Fibroblast of villous mesenchyme (primary cell): ENCODE measurements at regions not wholly inside any gene's neighbourhood (a gene's known extent, or its start where the extent isn't known, plus 50 kb on each side); places are given as distances from the start of the nearest gene placed in this dataset.

Experiments
- DNase-seq: peaks from one replicate; pipeline ENCODE4 v3.0.0-alpha.2; 2010; ENCODE audit warnings: low read depth
- H3K4me3 ChIP-seq: 2 replicates; pipeline ENCODE4 v1.5.1; 2011; ENCODE audit warnings: low read depth, mild to moderate bottlenecking, low read length
- CTCF ChIP-seq: IDR thresholded peaks from 2 replicates; pipeline ENCODE4 v1.5.1; 2012; ENCODE audit warnings: low read depth, mild to moderate bottlenecking, low read length; ENCODE audit not compliant: insufficient read depth

DNA sequence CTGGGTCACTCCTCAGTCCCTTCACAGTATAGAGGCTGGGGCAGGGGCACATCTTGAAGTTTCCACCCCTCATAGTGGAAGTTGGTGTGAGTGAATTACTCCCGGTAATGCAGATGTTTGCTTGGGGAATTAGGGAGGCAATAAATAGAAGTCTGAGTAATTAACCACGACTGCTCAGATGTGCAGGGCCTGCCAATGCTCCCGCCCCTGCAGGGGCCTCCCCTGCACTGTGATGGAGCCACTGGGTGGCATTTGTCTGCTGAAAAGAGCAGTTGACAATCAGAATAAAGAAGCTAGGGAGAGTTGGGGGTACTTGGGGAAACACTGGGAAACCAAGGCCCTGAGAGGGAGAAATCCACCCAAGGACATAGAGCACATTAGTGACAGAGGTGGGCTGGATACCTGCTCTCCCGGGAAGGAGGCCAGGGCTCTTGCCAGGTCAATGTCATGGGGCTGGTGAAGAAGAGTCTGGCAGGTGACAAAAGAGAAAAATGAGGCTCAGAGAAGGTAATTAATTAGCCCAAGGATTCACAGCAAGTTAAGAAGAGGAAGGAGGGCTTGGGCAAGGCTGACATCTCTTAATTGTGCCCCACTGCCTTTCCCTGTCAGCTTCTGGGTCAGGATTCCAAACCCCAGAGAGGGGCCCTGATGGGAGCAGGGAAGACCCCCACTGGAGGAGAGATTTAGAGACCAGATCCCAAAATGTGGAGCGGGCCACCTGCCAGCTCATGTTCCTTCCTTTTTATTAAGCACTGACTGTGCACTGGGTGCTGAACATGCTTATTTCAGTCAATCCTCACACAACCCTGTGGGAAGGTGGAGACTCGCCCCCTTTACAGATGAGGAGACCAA, 436.2 kb downstream of the MATN1 start:
- DNase-seq, result no peak

DNA sequence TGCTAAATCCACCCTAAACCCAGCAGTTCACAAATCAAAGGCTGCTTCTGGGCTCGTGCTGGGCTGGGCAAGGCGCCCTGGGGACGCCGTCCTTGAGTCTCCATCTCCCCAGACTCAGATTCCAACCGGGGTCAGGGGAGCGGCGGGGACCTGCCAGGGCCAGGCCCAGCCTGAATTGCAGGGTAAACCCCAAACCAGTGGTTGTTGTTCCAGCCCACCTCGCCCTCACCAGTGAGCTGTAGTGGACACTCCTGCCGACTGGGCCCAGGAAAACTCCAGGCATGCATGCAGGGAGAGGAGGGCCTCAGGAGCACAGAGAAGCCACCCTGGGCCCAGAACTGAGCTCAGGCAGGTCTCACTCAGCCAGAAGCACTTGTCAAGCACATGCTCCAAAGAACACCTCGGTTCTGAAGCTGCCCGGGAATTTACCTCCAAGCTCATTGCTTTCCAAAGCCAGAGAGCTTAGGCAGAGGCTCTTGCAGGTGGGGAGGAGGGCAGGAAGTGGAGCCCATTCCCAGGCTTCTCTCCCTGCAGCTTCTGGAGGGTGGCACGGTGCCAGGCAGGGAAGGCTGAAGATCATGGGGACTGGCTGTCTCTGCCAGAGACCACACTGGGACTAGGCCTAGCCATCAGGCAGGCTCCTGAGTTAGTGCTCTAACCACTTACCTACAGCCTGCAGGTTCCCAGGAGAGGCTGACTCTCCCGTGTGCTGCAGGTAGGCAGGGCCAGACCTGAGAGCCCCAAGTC, 437.0 kb downstream of the MATN1 start:
- TF ChIP-seq CTCF, result no peak
- H3K4me3 ChIP-seq, result no peak overlapping the region
- no peak for DNase-seq

More for the DNA sequence above, 436.2 kb downstream of the MATN1 start:
- no peak for TF ChIP-seq CTCF
- H3K4me3 ChIP-seq, result no peak overlapping the region

GRCh38 chr1:30285501-30285932, 437.9 kb downstream of the MATN1 start:
- no peak for DNase-seq
- TF ChIP-seq CTCF, result no peak
- H3K4me3 ChIP-seq, result no peak overlapping the region

- H3K4me3 ChIP-seq, result no peak overlapping the region
- no peak for TF ChIP-seq CTCF
- no peak for DNase-seq
These were observed 438.5 kb downstream of the MATN1 start for GRCh38 chr1:30284728-30285475.

DNA sequence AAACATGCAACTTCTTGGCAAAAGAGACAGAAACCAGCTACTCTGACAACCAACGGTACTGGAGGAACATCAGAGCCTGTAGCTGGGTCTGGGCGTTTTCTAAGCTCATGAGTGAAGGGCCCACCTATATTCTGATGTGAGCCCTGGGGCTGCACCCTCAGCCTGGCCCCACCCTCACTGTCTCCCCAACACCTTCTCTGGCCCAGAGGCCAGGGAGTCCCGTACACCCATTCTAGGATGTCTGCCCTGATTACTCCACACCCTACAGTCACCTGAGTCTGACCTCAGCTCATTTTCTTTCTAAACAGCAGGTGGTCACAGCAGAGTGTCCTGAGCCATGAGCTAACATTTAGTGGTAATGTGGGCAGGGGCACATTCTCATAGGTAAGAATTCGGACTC, 439.2 kb downstream of the MATN1 start:
- no peak for DNase-seq
- TF ChIP-seq CTCF, result no peak
- H3K4me3 ChIP-seq, result no peak overlapping the region

DNA sequence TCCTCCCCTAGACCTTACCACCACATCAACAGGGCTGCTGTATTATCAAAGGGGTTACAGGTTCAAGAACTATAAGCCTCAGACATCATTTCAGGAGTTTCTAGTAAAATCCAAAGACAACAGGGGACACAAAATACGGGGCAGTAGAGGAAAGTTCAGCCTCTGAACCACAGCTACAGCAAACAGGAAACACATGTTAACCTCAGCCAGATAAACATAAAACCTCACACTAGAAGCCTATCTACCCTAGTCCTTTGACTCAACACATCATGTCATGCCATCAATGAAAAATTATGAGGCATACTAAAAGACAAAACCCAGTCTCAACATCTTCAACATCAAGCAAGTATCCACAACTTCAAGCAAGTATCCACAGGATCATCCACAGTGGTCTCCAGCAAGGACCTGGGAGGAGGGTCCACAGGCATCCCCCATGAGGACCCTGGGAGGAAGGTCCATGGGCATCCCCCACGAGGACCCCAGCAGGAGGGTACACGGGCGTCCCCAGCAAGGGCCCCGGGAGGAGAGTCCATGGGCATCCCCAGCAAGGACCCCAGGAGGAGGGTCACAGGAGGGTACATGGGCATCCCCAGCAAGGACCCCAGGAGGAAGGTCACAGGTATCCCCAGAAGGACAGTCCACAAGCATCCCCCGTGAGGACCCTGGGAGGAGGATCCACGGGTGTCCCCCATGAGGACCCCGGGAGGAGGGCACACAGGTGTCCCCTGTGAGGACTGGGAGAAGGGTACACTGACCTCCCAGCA, 440.0 kb downstream of the MATN1 start:
- TF ChIP-seq CTCF, result no peak
- no peak for DNase-seq
- no peak overlapping the region for H3K4me3 ChIP-seq
